Esophagus squamous epithelium (tissue), 5 donors: ENCODE measurements at regions not wholly inside any gene's neighbourhood (a gene's known extent, or its start where the extent isn't known, plus 50 kb on each side); places are given as distances from the start of the nearest gene placed in this dataset.

Experiments used
- DNase-seq: peaks from one replicate; lab custom pipeline; 2025; lab: John Stamatoyannopoulos, UW
- H3K27ac ChIP-seq, 4 donors: fragments of 200-600 bp; sonication (generic); one replicate each; pipeline ENCODE4 v1.5.1; 2016 to 2019; ENCODE audit warnings: mild to moderate bottlenecking in 1 of 4
- H3K27me3 ChIP-seq, 4 donors: fragments of 200-600 bp; sonication (generic); 1 replicate in 3 of 4; 2 replicates in 1 of 4; pipeline versions ENCODE4 v1.5.1 to v1.6.0; 2017 to 2021; ENCODE audit warnings: antibody characterized with exemption in 1 of 4
- H3K36me3 ChIP-seq, 3 donors: fragments of 200-600 bp; sonication (generic); one replicate each; pipeline ENCODE4 v1.5.1; 2016 to 2019
- H3K4me1 ChIP-seq, 3 donors: fragments of 200-600 bp; sonication (generic); one replicate each; pipeline ENCODE4 v1.5.1; 2017 to 2019
- H3K4me3 ChIP-seq, 4 donors: fragments of 200-600 bp; sonication (generic); 1 replicate in 3 of 4; 2 replicates in 1 of 4; pipeline ENCODE4 v1.5.1; 2016 to 2019; ENCODE audit warnings: mild to moderate bottlenecking in 2 of 4, moderate library complexity in 1 of 4
- H3K9me3 ChIP-seq, 3 donors: fragments of 200-600 bp; sonication (generic); one replicate each; pipeline ENCODE4 v1.5.1; 2016 to 2019
- CTCF ChIP-seq, 6 experiments: fragments of 450-650 bp in 4 of 6; fragments of 200-600 bp in 2 of 6; sonication (generic) in 2 of 6; IDR thresholded peaks; one replicate each; pipeline ENCODE4 v1.5.1; 2016 to 2019; ENCODE audit warnings: antibody characterized with exemption in 6 of 6, mild to moderate bottlenecking in 4 of 6, moderate library complexity in 4 of 6
- POLR2A ChIP-seq, 4 donors: fragments of 450-650 bp; IDR thresholded peaks; one replicate each; pipeline ENCODE4 v1.6.1; 2017; ENCODE audit warnings: antibody characterized with exemption in 4 of 4, mild to moderate bottlenecking in 4 of 4, moderate library complexity in 3 of 4
- WGBS, 2 donors: methylation state at CpG; one replicate each; pipeline ENCODE4 v1.1.5; 2018; 5-methylcytosine and 5-hydroxymethylcytosine counted together
- intact Hi-C: fragments of 100-400 bp; cut with DNase I; formaldehyde crosslinking; loops from one replicate; pipeline ENCODE4 v1.15.0; 2022
- donor health status: DM: yes; HTN: yes; CAD: no.

DNA sequence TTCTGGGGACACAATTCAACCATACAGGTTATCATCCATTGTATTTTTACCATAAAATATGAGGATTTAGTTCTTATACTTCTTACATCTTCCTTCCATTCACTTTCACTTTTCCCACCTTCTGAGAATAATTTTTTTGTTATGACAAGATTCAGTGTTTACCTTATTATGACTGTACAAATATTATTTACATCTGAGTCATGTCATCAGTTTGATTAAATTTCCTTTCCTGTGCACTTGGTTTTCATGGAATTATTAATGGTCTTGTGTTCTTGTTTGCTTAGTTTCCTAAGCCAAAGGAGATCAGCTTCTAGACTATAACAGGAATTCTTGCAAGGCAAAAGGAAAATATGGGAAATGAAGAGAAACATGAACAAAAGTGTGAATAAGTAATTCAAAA is 366.5 kb downstream of the TMEM38B start:
- Histone ChIP-seq H3K27me3 (no peaks in the 10 kb centered on the region), H3K9me3 (no peaks in the 10 kb centered on the region), H3K36me3 (no peaks in the 10 kb centered on the region), H3K4me3 (no peak overlapping the region), H3K4me1 (no peaks in the 10 kb centered on the region), H3K27ac (no peak overlapping the region)
- DNase-seq: no peak
- TF ChIP-seq CTCF (IDR thresholded peaks at IDR 0.05): no peak
- TF ChIP-seq POLR2A (IDR thresholded peaks at IDR 0.05): no peak
- intact Hi-C loops: no loop called here

DNA sequence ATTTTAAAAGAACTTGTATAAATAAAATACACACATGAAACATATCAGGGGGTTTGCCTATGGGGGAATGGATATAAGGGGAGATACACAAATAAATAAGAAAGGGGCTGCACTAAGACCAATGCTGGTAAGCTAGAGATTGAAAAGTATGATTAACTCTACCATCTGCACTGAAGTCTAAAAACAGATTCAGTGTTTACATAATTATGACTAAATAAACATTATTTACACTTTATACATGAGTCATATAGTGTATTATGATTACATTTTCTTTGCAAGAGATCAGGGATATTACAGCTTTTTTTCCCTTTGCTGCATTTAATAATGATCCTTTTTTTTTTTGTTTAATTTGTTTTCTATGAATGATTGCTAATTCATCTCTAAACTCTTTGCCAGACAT is 367.9 kb downstream of the TMEM38B start:
- Histone ChIP-seq H3K27ac (no peak overlapping the region), H3K27me3 (no peaks in the 10 kb centered on the region), H3K4me3 (no peak overlapping the region), H3K4me1 (no peaks in the 10 kb centered on the region), H3K9me3 (no peaks in the 10 kb centered on the region), H3K36me3 (no peaks in the 10 kb centered on the region)
- intact Hi-C loops: no loop called here
- no peak for DNase-seq
- TF ChIP-seq POLR2A (IDR thresholded peaks at IDR 0.05): no peak
- TF ChIP-seq CTCF (IDR thresholded peaks at IDR 0.05): no peak

GRCh38 chr9:106065136-106065535 is 370.8 kb downstream of the TMEM38B start:
- intact Hi-C loops: no loop called here
- Histone ChIP-seq H3K27ac (no peak overlapping the region), H3K4me1 (no peaks in the 10 kb centered on the region), H3K36me3 (no peaks in the 10 kb centered on the region), H3K4me3 (no peak overlapping the region), H3K27me3 (no peaks in the 10 kb centered on the region), H3K9me3 (no peaks in the 10 kb centered on the region)
- 78 to 82% methylated on average over 3 of the region's 3 CpGs for WGBS, 2 donors
- DNase-seq: no peak
- TF ChIP-seq CTCF (IDR thresholded peaks at IDR 0.05): no peak

DNA sequence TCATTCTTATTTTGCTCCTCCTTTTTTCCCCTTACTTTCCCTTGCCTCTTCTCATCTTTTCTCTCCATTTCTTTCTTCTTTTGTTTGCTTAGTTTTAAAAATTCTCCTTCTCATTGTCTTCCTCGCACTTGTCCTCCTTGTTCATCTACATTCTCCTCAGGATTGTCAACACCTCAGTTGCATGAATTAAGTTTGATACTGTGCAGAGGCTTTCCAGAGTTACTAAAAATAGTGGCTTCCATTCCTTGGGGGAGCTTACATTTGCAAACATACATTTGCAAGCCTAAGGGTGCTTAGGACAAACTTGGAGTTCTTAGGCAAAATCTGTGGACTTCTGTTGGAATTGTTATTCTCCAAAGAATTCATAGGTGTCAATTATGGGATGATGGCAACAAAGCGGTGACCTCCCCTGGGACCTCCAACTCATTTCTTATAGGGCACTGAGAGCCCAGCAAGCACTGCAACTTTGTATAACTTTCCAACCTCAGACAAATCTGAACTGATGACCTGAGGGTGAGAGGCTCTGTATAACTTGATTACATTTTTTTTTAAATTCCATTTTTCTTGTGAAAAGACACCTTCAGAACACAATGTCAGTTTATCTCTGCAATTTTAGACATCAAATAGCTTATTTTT is 371.4 kb downstream of the TMEM38B start:
- no peak overlapping the region for H3K27ac ChIP-seq
- no peaks in the 10 kb centered on the region for H3K27me3 ChIP-seq
- no peak overlapping the region for H3K4me3 ChIP-seq
- TF ChIP-seq CTCF (IDR thresholded peaks at IDR 0.05) (no peak), POLR2A (IDR thresholded peaks at IDR 0.05) (no peak)
- no peaks in the 10 kb centered on the region for H3K4me1 ChIP-seq
- no peaks in the 10 kb centered on the region for H3K9me3 ChIP-seq
- WGBS, 2 donors: 87 to 88% methylated on average over 2 of the region's 2 CpGs
- DNase-seq: no peak
- no peaks in the 10 kb centered on the region for H3K36me3 ChIP-seq
- intact Hi-C loops: no loop called here

GRCh38 chr9:106066940-106067524 is 372.7 kb downstream of the TMEM38B start:
- H3K9me3 ChIP-seq: no peaks in the 10 kb centered on the region
- WGBS, 2 donors: 60 to 75% methylated on average over 7 to 8 of the region's 8 CpGs
- no peaks in the 10 kb centered on the region for H3K36me3 ChIP-seq
- DNase-seq: no peak
- intact Hi-C loops: no loop called here
- no peak for TF ChIP-seq CTCF (IDR thresholded peaks at IDR 0.05)
- no peak for TF ChIP-seq POLR2A (IDR thresholded peaks at IDR 0.05)
- no peak overlapping the region for H3K4me3 ChIP-seq
- H3K4me1 ChIP-seq: no peaks in the 10 kb centered on the region
- no peak overlapping the region for H3K27ac ChIP-seq
- no peaks in the 10 kb centered on the region for H3K27me3 ChIP-seq
